HEK293 (cell line): ENCODE measurements at regions not wholly inside any gene's neighbourhood (a gene's known extent, or its start where the extent isn't known, plus 50 kb on each side); places are given as distances from the start of the nearest gene placed in this dataset.

Experiments used
- CTCF ChIA-PET: fragments of 350-600 bp; formaldehyde crosslinking; extraction: SDS; loops from one replicate; lab custom pipeline; 2021; ENCODE audit warnings: antibody characterized with exemption; lab: Yijun Ruan, JAX
- POLR2A ChIA-PET: fragments of 300-600 bp; formaldehyde crosslinking; extraction: SDS; loops from one replicate; lab custom pipeline; 2020; ENCODE audit warnings: antibody characterized with exemption, inconsistent platforms; lab: Yijun Ruan, JAX
- H3K27ac ChIP-seq: fragments of 200-500 bp; sonication (Bioruptor generic); 2 replicates; pipeline ENCODE4 v1.5.1; 2014; ENCODE audit warnings: low read depth, low read length, control low read depth, inconsistent platforms; ENCODE audit errors: extremely low read depth
- H3K36me3 ChIP-seq, 2 experiments: fragments of 200-500 bp in 1 of 2; sonication (Bioruptor generic) in 1 of 2; 1 replicate in 1 of 2; 2 replicates in 1 of 2; pipeline ENCODE4 v1.5.1; 2014 to 2017; ENCODE audit warnings: inconsistent platforms in 2 of 2, low read length in 2 of 2; ENCODE audit not compliant: control insufficient read depth in 2 of 2, insufficient read depth in 1 of 2
- H3K4me1 ChIP-seq: fragments of 200-500 bp; sonication (Bioruptor generic); 2 replicates; pipeline ENCODE4 v1.5.1; 2014; ENCODE audit warnings: mild to moderate bottlenecking, low read length, inconsistent platforms; ENCODE audit not compliant: control insufficient read depth, insufficient read depth
- H3K4me3 ChIP-seq: 2 replicates; pipeline ENCODE4 v1.5.1; 2011; ENCODE audit warnings: low read depth, mild to moderate bottlenecking, control low read depth, low read length, moderate library complexity
- H3K9me3 ChIP-seq: fragments of 200-500 bp; sonication (Bioruptor generic); 2 replicates; pipeline ENCODE4 v1.5.1; 2014; ENCODE audit warnings: low read depth, low read length, inconsistent platforms; ENCODE audit not compliant: control insufficient read depth, insufficient read depth
- ATF2 ChIP-seq: fragments of 450-650 bp; formaldehyde crosslinking; IDR thresholded peaks from 2 replicates; pipeline ENCODE4 v1.5.1; 2016; ENCODE audit warnings: missing biosample characterization, missing genetic modification characterization, low read depth
- OSR2 ChIP-seq: fragments of 450-650 bp; formaldehyde crosslinking; IDR thresholded peaks from 2 replicates; pipeline ENCODE4 v1.5.1; 2016; ENCODE audit warnings: missing biosample characterization, missing genetic modification characterization
- PRDM1 ChIP-seq: fragments of 450-650 bp; formaldehyde crosslinking; IDR thresholded peaks from 2 replicates; pipeline ENCODE4; 2016; ENCODE audit warnings: missing biosample characterization, missing genetic modification characterization
- TRIM28 ChIP-seq: IDR thresholded peaks from 2 replicates; pipeline ENCODE4 v1.6.1; 2011; ENCODE audit warnings: low read length, control low read depth, borderline replicate concordance
- WT1 ChIP-seq: fragments of 450-650 bp; formaldehyde crosslinking; IDR thresholded peaks from 2 replicates; pipeline ENCODE4 v1.5.1; 2016; ENCODE audit warnings: missing biosample characterization, missing genetic modification characterization
- ZNF148 ChIP-seq: fragments of 450-650 bp; formaldehyde crosslinking; IDR thresholded peaks from 2 replicates; pipeline ENCODE4 v1.5.0; 2017; ENCODE audit warnings: missing biosample characterization, missing genetic modification characterization, borderline replicate concordance
- ZNF16 ChIP-seq: fragments of 450-650 bp; formaldehyde crosslinking; IDR thresholded peaks from 2 replicates; pipeline ENCODE4 v1.5.1; 2016; ENCODE audit warnings: low read depth, missing biosample characterization, missing genetic modification characterization
- ZNF169 ChIP-seq: fragments of 450-650 bp; formaldehyde crosslinking; IDR thresholded peaks from 2 replicates; pipeline ENCODE4 v1.5.1; 2016; ENCODE audit warnings: missing biosample characterization, missing genetic modification characterization
- ZNF221 ChIP-seq: fragments of 450-650 bp; formaldehyde crosslinking; IDR thresholded peaks from 2 replicates; pipeline ENCODE4 v1.5.1; 2017; ENCODE audit warnings: missing biosample characterization, missing genetic modification characterization, borderline replicate concordance
- ZNF280D ChIP-seq: fragments of 450-650 bp; formaldehyde crosslinking; IDR thresholded peaks from 2 replicates; pipeline ENCODE4 v1.5.1; 2016; ENCODE audit warnings: missing biosample characterization, missing genetic modification characterization
- ZNF354C ChIP-seq: fragments of 450-650 bp; formaldehyde crosslinking; IDR thresholded peaks from 2 replicates; pipeline ENCODE4 v1.5.1; 2016; ENCODE audit warnings: missing biosample characterization, missing genetic modification characterization, low read depth, borderline replicate concordance
- ZNF366 ChIP-seq: fragments of 450-650 bp; formaldehyde crosslinking; conservative IDR thresholded peaks from 2 replicates; pipeline ENCODE4 v1.5.1; 2016; ENCODE audit warnings: missing biosample characterization, missing genetic modification characterization
- ZNF423 ChIP-seq: fragments of 450-650 bp; formaldehyde crosslinking; IDR thresholded peaks from 2 replicates; pipeline ENCODE4 v1.5.1; 2016; ENCODE audit warnings: missing biosample characterization, missing genetic modification characterization
- ZNF473 ChIP-seq: fragments of 450-650 bp; formaldehyde crosslinking; IDR thresholded peaks from 2 replicates; pipeline ENCODE4 v1.5.1; 2017; ENCODE audit warnings: missing biosample characterization, missing genetic modification characterization
- ZNF48 ChIP-seq: fragments of 450-650 bp; formaldehyde crosslinking; IDR thresholded peaks from 2 replicates; pipeline ENCODE4 v1.5.1; 2016; ENCODE audit warnings: missing biosample characterization, missing genetic modification characterization
- ZNF548 ChIP-seq: fragments of 450-650 bp; formaldehyde crosslinking; IDR thresholded peaks from 2 replicates; pipeline ENCODE4 v1.5.1; 2016; ENCODE audit warnings: missing biosample characterization, missing genetic modification characterization
- ZNF623 ChIP-seq: fragments of 450-650 bp; formaldehyde crosslinking; IDR thresholded peaks from 2 replicates; pipeline ENCODE4 v1.5.1; 2016; ENCODE audit warnings: missing biosample characterization, missing genetic modification characterization
- ZNF626 ChIP-seq: fragments of 450-650 bp; sonication (Bioruptor Pico); formaldehyde crosslinking; IDR thresholded peaks from 2 replicates; pipeline ENCODE4 v1.5.1; 2018; ENCODE audit warnings: missing biosample characterization, missing genetic modification characterization, inconsistent platforms
- TF ChIP-seq, protein P1 (sequence below): fragments of 450-650 bp; formaldehyde crosslinking; IDR thresholded peaks from 2 replicates; pipeline ENCODE4 v1.5.1; 2016; ENCODE audit warnings: missing biosample characterization, missing genetic modification characterization, borderline replicate concordance
- TF ChIP-seq, protein P2 (sequence below): fragments of 450-650 bp; IDR thresholded peaks from 2 replicates; pipeline ENCODE4 v1.5.1; 2018; ENCODE audit warnings: missing biosample characterization, missing genetic modification characterization

DNA sequence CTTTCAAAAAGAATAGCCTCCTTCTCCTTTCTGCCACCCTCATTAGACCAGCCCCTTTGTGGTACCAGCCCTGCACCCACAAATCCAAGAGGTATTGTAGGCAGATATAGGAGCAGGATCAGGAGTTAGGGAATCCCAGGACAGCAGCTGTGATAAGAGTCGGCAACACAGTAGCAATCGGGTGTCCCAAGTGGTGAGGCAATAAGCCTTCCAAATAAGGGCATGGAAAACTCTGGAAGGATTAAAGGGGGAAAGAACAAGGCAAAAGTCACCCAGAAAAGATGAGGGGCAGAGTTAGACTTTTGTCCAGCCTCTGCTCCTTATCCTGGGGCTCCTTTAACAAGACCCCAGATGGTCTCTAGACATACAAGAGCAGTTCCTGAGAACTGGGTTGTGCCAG is 204.2 kb downstream of the TBX5 start:
- ChIA-PET CTCF (no interaction called here), POLR2A (no interaction called here)
- no peak for TF ChIP-seq ZNF423 (tag by site-specific recombination)
- TF ChIP-seq ZNF169 (tag by site-specific recombination): no peak
- no peak for TF ChIP-seq ZNF623 (tag by site-specific recombination)
- TF ChIP-seq, protein P1, sequence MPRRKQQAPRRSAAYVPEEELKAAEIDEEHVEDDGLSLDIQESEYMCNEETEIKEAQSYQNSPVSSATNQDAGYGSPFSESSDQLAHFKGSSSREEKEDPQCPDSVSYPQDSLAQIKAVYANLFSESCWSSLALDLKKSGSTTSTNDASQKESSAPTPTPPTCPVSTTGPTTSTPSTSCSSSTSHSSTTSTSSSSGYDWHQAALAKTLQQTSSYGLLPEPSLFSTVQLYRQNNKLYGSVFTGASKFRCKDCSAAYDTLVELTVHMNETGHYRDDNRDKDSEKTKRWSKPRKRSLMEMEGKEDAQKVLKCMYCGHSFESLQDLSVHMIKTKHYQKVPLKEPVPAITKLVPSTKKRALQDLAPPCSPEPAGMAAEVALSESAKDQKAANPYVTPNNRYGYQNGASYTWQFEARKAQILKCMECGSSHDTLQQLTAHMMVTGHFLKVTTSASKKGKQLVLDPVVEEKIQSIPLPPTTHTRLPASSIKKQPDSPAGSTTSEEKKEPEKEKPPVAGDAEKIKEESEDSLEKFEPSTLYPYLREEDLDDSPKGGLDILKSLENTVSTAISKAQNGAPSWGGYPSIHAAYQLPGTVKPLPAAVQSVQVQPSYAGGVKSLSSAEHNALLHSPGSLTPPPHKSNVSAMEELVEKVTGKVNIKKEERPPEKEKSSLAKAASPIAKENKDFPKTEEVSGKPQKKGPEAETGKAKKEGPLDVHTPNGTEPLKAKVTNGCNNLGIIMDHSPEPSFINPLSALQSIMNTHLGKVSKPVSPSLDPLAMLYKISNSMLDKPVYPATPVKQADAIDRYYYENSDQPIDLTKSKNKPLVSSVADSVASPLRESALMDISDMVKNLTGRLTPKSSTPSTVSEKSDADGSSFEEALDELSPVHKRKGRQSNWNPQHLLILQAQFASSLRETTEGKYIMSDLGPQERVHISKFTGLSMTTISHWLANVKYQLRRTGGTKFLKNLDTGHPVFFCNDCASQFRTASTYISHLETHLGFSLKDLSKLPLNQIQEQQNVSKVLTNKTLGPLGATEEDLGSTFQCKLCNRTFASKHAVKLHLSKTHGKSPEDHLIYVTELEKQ (tag by site-specific recombination): no peak
- TF ChIP-seq ZNF221 (tag by site-specific recombination): no peak
- no peak for TF ChIP-seq ZNF354C (tag by site-specific recombination)
- no peak for TF ChIP-seq ZNF473
- TF ChIP-seq WT1 (tag by site-specific recombination): no peak
- no peak for TF ChIP-seq ZNF148 (tag by site-specific recombination)
- TF ChIP-seq TRIM28: no peak
- no peak for TF ChIP-seq OSR2 (tag by site-specific recombination)
- TF ChIP-seq ZNF626 (tag by site-specific recombination): no peak
- no peak for TF ChIP-seq ATF2
- TF ChIP-seq, protein P2, sequence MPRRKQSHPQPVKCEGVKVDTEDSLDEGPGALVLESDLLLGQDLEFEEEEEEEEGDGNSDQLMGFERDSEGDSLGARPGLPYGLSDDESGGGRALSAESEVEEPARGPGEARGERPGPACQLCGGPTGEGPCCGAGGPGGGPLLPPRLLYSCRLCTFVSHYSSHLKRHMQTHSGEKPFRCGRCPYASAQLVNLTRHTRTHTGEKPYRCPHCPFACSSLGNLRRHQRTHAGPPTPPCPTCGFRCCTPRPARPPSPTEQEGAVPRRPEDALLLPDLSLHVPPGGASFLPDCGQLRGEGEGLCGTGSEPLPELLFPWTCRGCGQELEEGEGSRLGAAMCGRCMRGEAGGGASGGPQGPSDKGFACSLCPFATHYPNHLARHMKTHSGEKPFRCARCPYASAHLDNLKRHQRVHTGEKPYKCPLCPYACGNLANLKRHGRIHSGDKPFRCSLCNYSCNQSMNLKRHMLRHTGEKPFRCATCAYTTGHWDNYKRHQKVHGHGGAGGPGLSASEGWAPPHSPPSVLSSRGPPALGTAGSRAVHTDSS (tag by site-specific recombination): no peak
- H3K9me3 ChIP-seq: no peaks in the 10 kb centered on the region
- no peak overlapping the region for H3K27ac ChIP-seq
- no peak overlapping the region for H3K4me3 ChIP-seq
- no peaks in the 10 kb centered on the region for H3K36me3 ChIP-seq
- no peaks in the 10 kb centered on the region for H3K4me1 ChIP-seq

DNA sequence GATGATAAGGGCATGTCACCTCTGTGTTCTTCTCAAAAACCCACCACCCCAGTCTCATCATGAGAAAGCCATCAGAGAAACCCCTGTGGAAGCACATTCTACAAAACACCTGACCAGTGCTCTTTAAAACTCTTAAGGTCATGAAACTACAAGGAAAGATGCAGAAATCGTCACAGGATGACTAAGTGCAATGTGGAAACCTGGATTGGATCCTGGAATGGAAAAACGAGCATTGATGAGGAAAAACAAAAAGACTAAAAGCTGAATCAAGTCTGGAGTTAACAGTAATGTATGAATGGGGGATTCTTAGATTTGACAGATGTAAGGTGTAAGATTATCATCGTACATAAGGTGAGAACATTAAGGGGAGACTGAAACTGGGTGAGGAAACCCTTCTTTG is 211.0 kb downstream of the TBX5 start:
- Histone ChIP-seq H3K4me1 (no peaks in the 10 kb centered on the region), H3K36me3 (no peaks in the 10 kb centered on the region), H3K27ac (no peak overlapping the region), H3K4me3 (no peak overlapping the region), H3K9me3 (no peaks in the 10 kb centered on the region)
- no peak for TF ChIP-seq ZNF548 (tag by site-specific recombination)
- TF ChIP-seq ZNF16 (tag by site-specific recombination): no peak
- TF ChIP-seq ZNF366 (tag by site-specific recombination): no peak
- TF ChIP-seq ZNF48 (tag by site-specific recombination): no peak
- TF ChIP-seq ZNF280D: no peak
- no peak for TF ChIP-seq PRDM1 (tag by site-specific recombination)
- POLR2A ChIA-PET: no interaction called here
- CTCF ChIA-PET: no interaction called here
